ENCODE measurements at regions not wholly inside any gene's neighbourhood (a gene's known extent, or its start where the extent isn't known, plus 50 kb on each side); places are given as distances from the start of the nearest gene placed in this dataset.

GRCh38 chr20:23159947-23160318, 73.8 kb upstream of the CD93 start:
- no peaks in the 10 kb centered on the region for H3K9me3 Mint-ChIP-seq
- no peak for DNase-seq
- H3K36me3 Mint-ChIP-seq (ENCODE audit: insufficient read depth in 2 of 2), result no peaks in the 10 kb centered on the region
- no peak overlapping the region for H3K27ac Mint-ChIP-seq
- peak overlapping the region in 1 of 2 donors; percentile 6 for H3K4me3 Mint-ChIP-seq
- peaks cover 7% of the 10 kb centered on the region for H3K4me1 Mint-ChIP-seq (ENCODE audit: low read depth)
- peaks cover under 1% of the 10 kb centered on the region for H3K27me3 Mint-ChIP-seq (ENCODE audit: low read depth)
- ATAC-seq (replicated peaks in 1 of 2), result peak in 1 of 2 donors; percentile 38

DNA sequence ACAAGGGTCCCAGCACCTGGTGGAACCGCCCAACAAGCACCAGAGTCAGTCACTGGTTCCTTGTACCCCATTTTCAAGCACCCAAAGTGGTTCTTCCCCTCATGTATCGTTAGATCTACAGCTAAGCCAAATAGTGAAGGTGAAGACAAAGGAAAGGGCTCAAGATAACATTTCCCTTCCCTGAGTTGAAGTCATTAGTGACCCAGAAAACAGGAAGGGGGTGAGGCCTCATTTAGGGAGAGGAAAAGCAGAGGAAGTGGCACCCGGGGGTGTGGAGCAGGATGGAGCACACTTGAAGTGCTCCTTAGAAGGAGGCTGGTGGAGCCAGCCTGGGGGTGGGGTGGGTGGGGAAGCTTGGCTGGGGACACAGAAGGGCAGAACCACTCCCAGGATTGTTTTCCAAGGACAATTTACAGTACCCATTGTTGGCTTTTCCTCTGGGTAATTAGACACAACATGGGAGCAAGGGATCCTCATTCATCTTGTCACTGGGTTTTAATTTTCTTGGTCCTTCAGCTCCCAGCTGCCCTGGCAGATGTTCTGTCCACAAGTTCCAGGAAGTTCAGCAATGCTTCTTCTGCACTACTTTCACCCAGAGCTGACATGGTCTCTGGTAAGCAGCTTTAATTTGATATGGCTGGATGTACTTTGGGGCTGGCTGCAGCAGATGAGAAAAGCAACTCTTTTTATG, 73.3 kb upstream of the CD93 start:
- Mint-ChIP-seq H3K9me3 (no peaks in the 10 kb centered on the region), H3K4me1 (ENCODE audit: low read depth) (peaks cover 12% of the 10 kb centered on the region), H3K36me3 (ENCODE audit: insufficient read depth in 2 of 2) (no peaks in the 10 kb centered on the region), H3K27me3 (ENCODE audit: low read depth) (peaks cover 5% of the 10 kb centered on the region), H3K4me3 (peak overlapping the region in 1 of 2 donors; percentile 6), H3K27ac (no peak overlapping the region)
- no peak for DNase-seq
- no peak for ATAC-seq (replicated peaks in 1 of 2)

DNA sequence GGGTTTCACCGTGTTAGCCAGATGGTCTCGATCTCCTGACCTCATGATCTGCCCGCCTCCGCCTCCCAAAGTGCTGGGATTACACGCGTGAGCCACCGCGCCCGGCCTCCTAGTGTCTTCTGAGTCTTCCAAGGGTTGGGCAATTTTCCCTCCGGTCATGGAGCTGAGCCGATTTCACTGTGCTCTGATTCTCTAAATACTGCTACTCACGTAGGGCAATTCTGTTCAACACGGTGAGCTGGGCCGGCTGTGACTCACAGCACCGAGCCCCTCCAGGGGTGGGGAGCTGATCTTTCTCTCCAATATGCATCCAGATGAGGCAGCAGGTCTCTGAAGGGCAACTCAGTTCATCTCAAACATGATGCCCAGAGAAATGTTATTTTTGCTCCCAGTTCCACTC, 71.6 kb upstream of the CD93 start:
- H3K4me1 Mint-ChIP-seq (ENCODE audit: low read depth), result peaks cover 13% of the 10 kb centered on the region
- no peak overlapping the region for H3K4me3 Mint-ChIP-seq
- no peaks in the 10 kb centered on the region for H3K9me3 Mint-ChIP-seq
- ATAC-seq (replicated peaks in 1 of 2), result no peak
- H3K36me3 Mint-ChIP-seq (ENCODE audit: insufficient read depth in 2 of 2), result no peaks in the 10 kb centered on the region
- H3K27me3 Mint-ChIP-seq (ENCODE audit: low read depth), result peaks cover 11% of the 10 kb centered on the region
- no peak overlapping the region for H3K27ac Mint-ChIP-seq
- no peak for DNase-seq

DNA sequence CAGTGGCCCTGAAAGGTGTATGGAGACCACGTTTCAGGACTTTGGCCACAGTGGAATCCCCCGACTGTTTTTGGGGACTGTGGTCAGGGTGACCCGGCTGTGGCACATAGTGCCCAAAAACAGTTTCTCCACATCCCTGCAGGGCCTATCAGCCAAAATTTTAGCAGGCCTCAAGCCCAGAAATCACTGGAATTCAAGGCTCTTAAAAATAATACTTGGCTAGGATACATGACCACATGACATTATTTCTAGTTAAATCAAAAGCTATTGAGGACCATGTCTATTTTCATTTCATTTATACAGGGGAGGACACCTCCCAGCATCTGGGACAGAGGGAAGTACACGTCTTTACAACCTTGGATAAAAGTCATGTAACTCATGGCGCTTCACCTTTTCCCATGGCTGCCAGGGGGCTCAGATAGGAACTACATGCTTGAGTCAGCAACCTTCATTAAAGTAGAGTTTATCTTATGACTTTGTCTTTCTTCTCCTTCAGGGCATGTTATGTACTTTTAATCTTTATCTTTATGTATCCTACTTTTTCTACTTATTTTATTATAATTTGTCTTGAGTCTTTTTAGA, 70.8 kb upstream of the CD93 start:
- DNase-seq (no peak), ATAC-seq (replicated peaks in 1 of 2) (no peak)
- H3K4me1 Mint-ChIP-seq (ENCODE audit: low read depth), result peaks cover 13% of the 10 kb centered on the region
- H3K9me3 Mint-ChIP-seq, result no peaks in the 10 kb centered on the region
- H3K27ac Mint-ChIP-seq, result no peak overlapping the region
- H3K4me3 Mint-ChIP-seq, result no peak overlapping the region
- H3K36me3 Mint-ChIP-seq (ENCODE audit: insufficient read depth in 2 of 2), result no peaks in the 10 kb centered on the region
- peaks cover 11% of the 10 kb centered on the region for H3K27me3 Mint-ChIP-seq (ENCODE audit: low read depth)

- H3K27ac Mint-ChIP-seq, result no peak overlapping the region
- peaks cover 13% of the 10 kb centered on the region for H3K4me1 Mint-ChIP-seq (ENCODE audit: low read depth)
- H3K4me3 Mint-ChIP-seq, result no peak overlapping the region
- H3K9me3 Mint-ChIP-seq, result no peaks in the 10 kb centered on the region
- H3K27me3 Mint-ChIP-seq (ENCODE audit: low read depth), result peaks cover 11% of the 10 kb centered on the region
- ATAC-seq (replicated peaks in 1 of 2) (no peak), DNase-seq (no peak)
- no peaks in the 10 kb centered on the region for H3K36me3 Mint-ChIP-seq (ENCODE audit: insufficient read depth in 2 of 2)
Observed at GRCh38 chr20:23156170-23156841, 70.2 kb upstream of the CD93 start.

DNA sequence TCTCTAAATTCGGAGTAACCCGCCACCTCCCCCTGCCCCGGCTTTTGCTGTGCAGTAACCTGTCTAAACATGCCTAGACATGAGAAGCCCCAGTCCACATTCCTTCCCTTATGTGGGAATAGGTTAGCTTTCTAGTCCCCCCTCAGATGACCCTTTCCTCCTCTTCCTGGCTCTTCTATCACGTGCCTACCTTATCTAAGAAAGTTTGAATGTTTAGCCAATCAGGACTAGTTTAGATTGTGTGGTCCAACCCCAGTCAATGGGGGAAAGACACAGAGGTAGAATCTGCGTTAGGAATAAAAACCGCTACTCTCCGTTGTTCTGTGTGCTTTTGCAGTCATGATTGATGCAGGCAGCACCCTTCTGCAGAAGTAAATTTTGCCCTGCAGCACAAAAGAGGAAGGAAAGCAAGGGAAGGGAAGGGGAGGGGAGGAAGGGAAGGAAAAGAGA, 69.0 kb upstream of the CD93 start:
- peaks cover 11% of the 10 kb centered on the region for H3K27me3 Mint-ChIP-seq (ENCODE audit: low read depth)
- ATAC-seq (replicated peaks in 1 of 2) (no peak), DNase-seq (no peak)
- no peaks in the 10 kb centered on the region for H3K9me3 Mint-ChIP-seq
- H3K36me3 Mint-ChIP-seq (ENCODE audit: insufficient read depth in 2 of 2), result no peaks in the 10 kb centered on the region
- no peak overlapping the region for H3K4me3 Mint-ChIP-seq
- no peak overlapping the region for H3K27ac Mint-ChIP-seq
- H3K4me1 Mint-ChIP-seq (ENCODE audit: low read depth), result peaks cover 13% of the 10 kb centered on the region

- Mint-ChIP-seq H3K9me3 (no peaks in the 10 kb centered on the region), H3K36me3 (ENCODE audit: insufficient read depth in 2 of 2) (no peaks in the 10 kb centered on the region), H3K4me1 (ENCODE audit: low read depth) (peaks cover 17% of the 10 kb centered on the region), H3K4me3 (no peak overlapping the region), H3K27me3 (ENCODE audit: low read depth) (peaks cover 11% of the 10 kb centered on the region), H3K27ac (no peak overlapping the region)
- DNase-seq, result no peak
- ATAC-seq (replicated peaks in 1 of 2), result no peak
Observed at GRCh38 chr20:23153696-23154341, 67.7 kb upstream of the CD93 start.

DNA sequence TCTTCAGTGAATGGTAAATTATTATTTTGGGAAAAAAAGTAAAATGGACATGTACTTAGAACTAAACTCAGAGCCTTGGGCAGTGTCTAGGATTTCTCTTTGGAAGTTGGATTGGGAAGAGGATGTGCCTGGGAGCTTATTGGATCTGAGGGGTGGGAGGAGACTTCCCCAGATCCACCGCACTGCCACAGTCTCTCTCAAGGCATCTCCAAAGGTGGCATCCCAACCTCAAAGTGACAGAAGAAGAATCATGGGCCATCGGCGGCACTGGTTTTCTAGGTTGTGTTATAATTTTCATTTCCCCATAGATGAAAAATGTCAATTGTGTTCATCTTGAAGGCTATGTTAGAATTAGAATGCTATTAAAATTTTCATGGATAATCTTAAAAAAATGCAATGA, 66.8 kb upstream of the CD93 start:
- no peaks in the 10 kb centered on the region for H3K9me3 Mint-ChIP-seq

DNA sequence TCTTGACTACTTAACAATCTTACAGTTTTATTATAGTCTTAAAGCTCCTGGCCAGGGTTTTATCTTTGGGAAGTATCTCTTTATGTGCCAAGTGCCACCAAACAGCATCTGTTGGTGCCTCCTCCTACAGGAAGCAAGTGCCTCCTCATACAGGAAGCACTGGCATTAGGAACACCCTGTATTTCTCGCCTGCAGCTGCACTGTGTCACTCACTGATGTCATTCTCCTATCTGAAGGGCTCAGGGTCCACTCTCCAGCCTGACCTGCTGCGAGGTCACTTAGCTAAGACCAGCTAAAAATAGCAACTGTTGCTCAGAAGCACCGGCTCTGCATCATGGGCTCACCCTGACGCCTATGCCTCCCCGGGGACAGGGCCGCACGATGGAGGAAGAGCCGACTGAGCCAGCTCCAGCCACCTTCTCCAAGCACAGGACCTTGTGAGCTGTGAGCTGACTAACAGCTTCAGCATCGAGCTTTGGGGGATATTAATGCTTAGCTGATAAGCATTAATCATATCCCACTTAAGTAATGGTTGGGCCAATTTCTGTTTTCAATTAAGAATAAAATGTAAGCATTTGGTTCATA, 66.3 kb upstream of the CD93 start:
- Mint-ChIP-seq H3K27ac (no peak overlapping the region), H3K4me1 (ENCODE audit: low read depth) (peaks cover 31% of the 10 kb centered on the region), H3K27me3 (ENCODE audit: low read depth) (peaks cover 11% of the 10 kb centered on the region), H3K36me3 (ENCODE audit: insufficient read depth in 2 of 2) (no peaks in the 10 kb centered on the region), H3K9me3 (no peaks in the 10 kb centered on the region), H3K4me3 (no peak overlapping the region)
- no peak for DNase-seq
- no peak for ATAC-seq (replicated peaks in 1 of 2)

More for the DNA sequence above, 66.8 kb upstream of the CD93 start:
- no peak overlapping the region for H3K27ac Mint-ChIP-seq
- no peaks in the 10 kb centered on the region for H3K36me3 Mint-ChIP-seq (ENCODE audit: insufficient read depth in 2 of 2)
- H3K4me1 Mint-ChIP-seq (ENCODE audit: low read depth), result peaks cover 26% of the 10 kb centered on the region
- H3K4me3 Mint-ChIP-seq, result no peak overlapping the region
- ATAC-seq (replicated peaks in 1 of 2) (no peak), DNase-seq (no peak)
- peaks cover 11% of the 10 kb centered on the region for H3K27me3 Mint-ChIP-seq (ENCODE audit: low read depth)

GRCh38 chr20:23151885-23152284, 65.8 kb upstream of the CD93 start:
- peaks cover 36% of the 10 kb centered on the region for H3K4me1 Mint-ChIP-seq (ENCODE audit: low read depth)
- H3K9me3 Mint-ChIP-seq, result no peaks in the 10 kb centered on the region
- H3K4me3 Mint-ChIP-seq, result no peak overlapping the region
- DNase-seq (no peak), ATAC-seq (replicated peaks in 1 of 2) (no peak)
- H3K27me3 Mint-ChIP-seq (ENCODE audit: low read depth), result peaks cover 11% of the 10 kb centered on the region
- H3K36me3 Mint-ChIP-seq (ENCODE audit: insufficient read depth in 2 of 2), result no peaks in the 10 kb centered on the region
- no peak overlapping the region for H3K27ac Mint-ChIP-seq

- Mint-ChIP-seq H3K27ac (no peak overlapping the region), H3K4me3 (no peak overlapping the region), H3K27me3 (ENCODE audit: low read depth) (peaks cover 16% of the 10 kb centered on the region), H3K36me3 (ENCODE audit: insufficient read depth in 2 of 2) (no peaks in the 10 kb centered on the region), H3K9me3 (no peaks in the 10 kb centered on the region), H3K4me1 (ENCODE audit: low read depth) (peaks cover 40% of the 10 kb centered on the region)
- no peak for DNase-seq
- no peak for ATAC-seq (replicated peaks in 1 of 2)
Observed at GRCh38 chr20:23151008-23151703, 65.0 kb upstream of the CD93 start.

DNA sequence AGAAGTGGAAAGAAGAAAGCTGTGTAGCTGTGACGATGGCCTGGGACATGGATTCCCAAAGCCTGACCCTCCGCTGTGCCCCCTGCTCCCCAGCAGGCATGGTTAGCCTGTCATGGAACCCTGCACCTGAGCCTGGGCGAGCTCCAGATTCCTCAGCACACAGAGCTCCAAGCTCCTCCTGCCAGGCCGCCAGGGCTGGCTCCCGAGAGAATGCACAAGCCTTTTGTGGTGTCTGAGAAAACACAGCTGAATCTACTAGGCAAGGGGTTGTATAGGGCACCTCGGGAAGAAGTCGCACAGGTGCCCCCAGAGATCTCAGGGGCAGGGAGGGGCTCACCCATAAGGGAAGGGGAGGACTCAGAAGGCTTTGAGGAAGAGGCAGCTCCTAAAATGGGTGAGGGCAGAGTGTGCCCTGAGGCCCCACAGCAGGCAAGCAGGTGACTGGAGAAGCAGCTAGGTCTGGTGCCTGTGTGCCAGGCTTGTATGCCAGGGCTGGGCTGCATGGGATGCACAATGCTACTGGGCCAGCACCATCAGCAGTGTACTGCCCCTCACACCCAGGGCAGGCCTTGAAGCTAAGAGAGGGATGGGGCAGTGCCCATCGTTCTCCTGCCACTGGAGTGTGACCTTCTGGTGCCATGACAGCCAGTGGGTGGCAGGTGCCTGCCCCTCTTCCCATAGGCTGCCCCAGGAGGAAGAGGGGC, 64.3 kb upstream of the CD93 start:
- H3K27ac Mint-ChIP-seq, result no peak overlapping the region
- H3K36me3 Mint-ChIP-seq (ENCODE audit: insufficient read depth in 2 of 2), result no peaks in the 10 kb centered on the region
- no peaks in the 10 kb centered on the region for H3K9me3 Mint-ChIP-seq
- peaks cover 19% of the 10 kb centered on the region for H3K27me3 Mint-ChIP-seq (ENCODE audit: low read depth)
- DNase-seq (no peak), ATAC-seq (replicated peaks in 1 of 2) (no peak)
- no peak overlapping the region for H3K4me3 Mint-ChIP-seq
- peaks cover 40% of the 10 kb centered on the region for H3K4me1 Mint-ChIP-seq (ENCODE audit: low read depth)
